ENCODE measurements at regions not wholly inside any gene's neighbourhood (a gene's known extent, or its start where the extent isn't known, plus 50 kb on each side); places are given as distances from the start of the nearest gene placed in this dataset.

DNA sequence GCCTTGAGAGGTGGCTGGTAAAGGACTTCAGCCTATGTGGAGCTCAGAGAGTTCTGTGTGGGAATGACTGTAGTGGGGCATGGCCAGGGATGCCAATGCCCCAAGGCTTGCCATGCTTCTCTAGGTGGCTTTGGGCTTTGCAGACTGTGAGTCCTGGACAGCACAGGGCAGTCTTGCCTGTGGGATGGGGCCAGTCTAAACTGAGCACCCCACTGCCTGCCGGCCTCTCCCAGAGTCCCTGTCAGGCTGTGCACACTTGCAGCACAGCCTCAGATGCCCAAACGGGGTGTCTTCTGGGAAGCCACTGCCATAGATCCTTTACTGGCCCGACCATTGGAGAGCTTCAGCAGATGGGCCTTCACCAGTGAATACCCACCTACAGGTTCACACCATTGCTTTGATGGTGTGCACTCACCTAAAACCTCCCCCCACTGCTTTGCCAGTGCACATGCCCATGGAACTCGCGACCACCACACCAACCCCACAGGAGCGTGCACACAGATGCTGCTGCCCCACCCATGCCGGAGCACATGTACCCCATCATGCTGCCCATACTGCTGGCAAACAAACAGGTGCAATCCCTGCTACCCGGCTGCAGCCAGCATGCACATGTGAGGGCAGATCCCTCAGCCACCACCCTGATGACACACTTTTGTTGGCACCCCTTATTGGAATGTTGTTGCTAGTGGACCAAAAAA is 97.3 kb upstream of the CNKSR2 start:
- Mint-ChIP-seq H3K27me3 (no peaks in the 10 kb centered on the region), H3K9me3 (ENCODE audit: low read depth) (peaks cover 2% of the 10 kb centered on the region), H3K4me1 (no peaks in the 10 kb centered on the region), H3K36me3 (no peaks in the 10 kb centered on the region), H3K4me3 (no peak overlapping the region), H3K27ac (no peak overlapping the region)
- CTCF ChIA-PET: no interaction called here
- no peak for DNase-seq
- no peak for ATAC-seq

DNA sequence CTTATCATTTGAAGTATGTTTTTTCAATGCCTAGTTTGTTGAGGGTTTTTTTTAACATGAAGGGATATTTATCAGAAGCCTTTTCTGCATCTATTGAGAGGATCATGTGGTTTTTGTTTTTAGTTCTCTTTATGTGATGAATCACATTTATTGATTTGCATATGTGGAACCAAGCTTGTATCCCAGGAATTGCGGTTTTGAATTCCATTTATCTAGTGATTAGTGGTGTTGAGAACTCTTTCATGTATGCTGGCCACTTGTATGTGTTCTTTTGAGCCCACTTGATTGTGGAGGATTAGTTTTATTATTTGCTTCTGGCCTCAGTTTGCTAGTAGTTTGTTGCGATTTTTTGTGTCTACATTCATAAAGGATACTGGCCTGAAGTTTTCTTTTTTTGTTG is 85.0 kb upstream of the CNKSR2 start:
- ATAC-seq (no peak), DNase-seq (no peak)
- Mint-ChIP-seq H3K9me3 (ENCODE audit: low read depth) (no peaks in the 10 kb centered on the region), H3K27ac (no peak overlapping the region), H3K27me3 (no peaks in the 10 kb centered on the region), H3K4me3 (no peak overlapping the region), H3K4me1 (no peaks in the 10 kb centered on the region), H3K36me3 (no peaks in the 10 kb centered on the region)
- CTCF ChIA-PET: no interaction called here

DNA sequence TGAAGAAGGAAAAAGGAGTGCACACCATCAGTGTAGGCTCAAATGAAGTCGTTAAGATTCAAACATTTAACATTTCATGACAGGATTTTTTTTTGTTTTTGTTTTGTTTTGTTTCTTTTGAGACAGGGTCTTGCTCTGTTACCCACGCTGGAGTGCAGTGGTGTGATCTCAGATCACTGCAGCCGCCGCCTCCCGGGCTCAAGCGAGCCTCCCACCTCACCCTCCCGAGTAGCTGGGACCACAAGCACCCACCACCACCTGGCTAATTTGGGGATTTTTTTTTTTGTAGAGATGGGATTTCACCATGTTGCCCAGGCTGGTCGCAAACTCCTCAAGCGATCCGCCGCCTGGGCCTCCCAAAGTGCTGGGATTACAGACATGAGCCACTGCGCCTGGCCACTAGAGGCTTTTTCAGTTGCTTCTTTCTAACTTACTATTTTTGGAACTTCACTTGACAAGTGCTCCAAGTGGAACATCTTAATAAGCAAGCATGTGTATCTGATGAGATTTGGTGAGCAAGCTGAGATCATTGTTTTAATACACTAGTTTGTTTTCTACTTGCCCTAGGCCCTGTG is 78.9 kb upstream of the CNKSR2 start:
- ATAC-seq: no peak
- Mint-ChIP-seq H3K4me1 (no peaks in the 10 kb centered on the region), H3K27me3 (no peaks in the 10 kb centered on the region), H3K27ac (no peak overlapping the region), H3K36me3 (no peaks in the 10 kb centered on the region), H3K9me3 (ENCODE audit: low read depth) (no peaks in the 10 kb centered on the region), H3K4me3 (no peak overlapping the region)
- CTCF ChIA-PET: no interaction called here
- no peak for DNase-seq

DNA sequence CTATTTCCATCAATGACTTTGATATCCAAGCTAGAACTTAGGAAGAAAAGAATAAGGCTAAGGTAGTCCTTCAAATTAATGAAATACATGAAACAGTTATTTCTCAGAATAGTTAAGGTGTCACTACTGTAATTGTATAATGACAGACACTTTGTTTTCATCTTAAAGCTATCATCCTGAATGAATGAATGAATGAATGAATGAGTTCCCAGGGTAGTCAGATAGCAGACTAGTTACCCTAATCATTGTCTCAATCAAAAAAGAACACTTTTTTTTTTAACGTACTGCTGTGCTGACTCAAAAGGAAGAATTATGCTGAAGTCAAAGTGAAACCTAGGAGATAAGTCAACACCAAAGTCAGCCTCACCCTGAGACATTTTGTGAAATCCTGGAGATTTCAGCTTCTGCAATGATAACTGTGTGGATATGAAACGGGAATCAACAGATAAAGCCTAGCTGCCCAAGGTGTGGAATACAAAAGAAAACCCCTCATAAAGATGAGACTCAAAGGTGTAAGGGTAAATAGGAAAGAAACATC is 68.3 kb upstream of the CNKSR2 start:
- H3K27ac Mint-ChIP-seq: no peak overlapping the region
- H3K4me3 Mint-ChIP-seq: no peak overlapping the region
- H3K27me3 Mint-ChIP-seq: no peaks in the 10 kb centered on the region
- H3K4me1 Mint-ChIP-seq: peaks cover 6% of the 10 kb centered on the region
- ATAC-seq (peak; percentile 39), DNase-seq (no peak)
- no peaks in the 10 kb centered on the region for H3K9me3 Mint-ChIP-seq (ENCODE audit: low read depth)
- no peaks in the 10 kb centered on the region for H3K36me3 Mint-ChIP-seq
- CTCF ChIA-PET: no interaction called here

DNA sequence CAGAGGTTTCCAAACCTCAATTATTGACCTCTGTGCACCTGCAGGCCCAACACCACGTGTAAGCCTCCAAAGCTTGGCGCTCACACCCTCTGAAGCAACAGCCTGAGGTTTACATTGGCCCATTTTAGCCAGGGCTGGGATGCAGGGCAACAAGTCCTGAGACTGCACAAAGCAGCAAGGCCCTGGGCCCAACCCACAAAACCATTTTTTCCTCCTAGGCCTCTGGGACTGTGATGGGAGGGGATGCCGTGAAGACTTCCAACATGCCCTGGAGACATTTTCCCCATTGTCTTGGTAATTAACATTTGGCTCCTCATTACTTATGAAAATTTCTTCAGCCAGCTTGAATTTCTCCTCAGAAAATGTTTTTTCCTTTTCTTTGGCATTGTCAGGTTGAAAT is 54.9 kb upstream of the CNKSR2 start:
- Mint-ChIP-seq H3K9me3 (ENCODE audit: low read depth) (no peaks in the 10 kb centered on the region), H3K36me3 (no peaks in the 10 kb centered on the region), H3K4me3 (no peak overlapping the region), H3K4me1 (no peaks in the 10 kb centered on the region), H3K27ac (no peak overlapping the region), H3K27me3 (no peaks in the 10 kb centered on the region)
- ATAC-seq: no peak
- CTCF ChIA-PET: no interaction called here
- no peak for DNase-seq
